H1 (cell line): ENCODE measurements at regions not wholly inside any gene's neighbourhood (a gene's known extent, or its start where the extent isn't known, plus 50 kb on each side); places are given as distances from the start of the nearest gene placed in this dataset.

Experiments
- CTCF ChIA-PET: fragments of 300-600 bp; sonication (Branson Sonifier 250); formaldehyde crosslinking; loops from one replicate; lab custom pipeline; 2021; ENCODE audit not compliant: partially characterized antibody; lab: Charles Lee
- POLR2A ChIA-PET: fragments of 300-600 bp; sonication (Branson Sonifier 250); formaldehyde crosslinking; loops from one replicate; lab custom pipeline; 2021; ENCODE audit warnings: inconsistent platforms; ENCODE audit not compliant: partially characterized antibody; lab: Charles Lee
- DNase-seq, 2 experiments: peaks; one replicate each; pipeline versions ENCODE4 v3.0.0 to v3.0.0-alpha.2; 2010 to 2022; ENCODE audit warnings: low spot score in 2 of 2, low read depth in 1 of 2, mixed read lengths in 1 of 2
- FAIRE-seq: peaks from 2 replicates; lab custom pipeline; 2011; peaks lifted over from hg19 to GRCh38; lab: Jason Lieb, UNC
- H2AFZ ChIP-seq: 2 replicates; pipeline ENCODE4 v1.8.1; 2012; ENCODE audit warnings: low read length, inconsistent platforms
- H2AK5ac ChIP-seq: 2 replicates; pipeline ENCODE4 v1.6.1; 2013; ENCODE audit warnings: low read depth, low read length
- H2BK120ac ChIP-seq: replicated peaks from 2 replicates; pipeline ENCODE3; 2013; ENCODE audit warnings: low read depth, low read length, inconsistent platforms
- H2BK12ac ChIP-seq: 2 replicates; pipeline ENCODE4 v1.6.1; 2013; ENCODE audit warnings: low read depth, low read length
- H2BK15ac ChIP-seq: 2 replicates; pipeline ENCODE4 v1.6.1; 2013; ENCODE audit warnings: low read length
- H2BK20ac ChIP-seq: 2 replicates; pipeline ENCODE4 v1.6.1; 2013; ENCODE audit warnings: low read length
- H2BK5ac ChIP-seq: 2 replicates; pipeline ENCODE4 v1.6.1; 2013; ENCODE audit warnings: low read depth, low read length
- H3K14ac ChIP-seq: 2 replicates; pipeline ENCODE4 v1.6.1; 2013; ENCODE audit warnings: inconsistent platforms; ENCODE audit not compliant: insufficient read length
- H3K18ac ChIP-seq: 2 replicates; pipeline ENCODE4 v1.6.1; 2013; ENCODE audit warnings: low read length; ENCODE audit errors: extremely low read depth
- H3K23ac ChIP-seq: 2 replicates; pipeline ENCODE4 v1.6.1; 2013; ENCODE audit warnings: inconsistent platforms; ENCODE audit not compliant: insufficient read length
- H3K23me2 ChIP-seq: 2 replicates; pipeline ENCODE4 v1.6.1; 2013; ENCODE audit warnings: low read depth, low read length
- H3K27ac ChIP-seq: 2 replicates; pipeline ENCODE4 v1.6.1; 2011; ENCODE audit warnings: low read depth, low read length, inconsistent platforms
- H3K27me3 ChIP-seq, 4 experiments: replicated peaks in 1 of 4; 1 replicate in 1 of 4; 2 replicates in 3 of 4; pipeline versions ENCODE4 v1.6.1 to v1.8.1; 2011 to 2013; ENCODE audit warnings: low read length in 3 of 4, mild to moderate bottlenecking in 3 of 4, inconsistent platforms in 2 of 4, mixed read lengths in 2 of 4, moderate library complexity in 1 of 4; ENCODE audit not compliant: control insufficient read depth in 3 of 4, insufficient read depth in 3 of 4; ENCODE audit errors: extremely low read depth in 1 of 4
- H3K36me3 ChIP-seq, 4 experiments: 2 replicates each; pipeline versions ENCODE4 v1.6.1 to v1.8.1; 2011 to 2013; ENCODE audit warnings: mild to moderate bottlenecking in 4 of 4, low read length in 3 of 4, moderate library complexity in 2 of 4, control low read depth in 1 of 4, inconsistent platforms in 1 of 4; ENCODE audit not compliant: insufficient read depth in 4 of 4, control insufficient read depth in 2 of 4
- H3K4ac ChIP-seq: replicated peaks from 2 replicates; pipeline ENCODE3; 2013; ENCODE audit warnings: low read length, low read depth, mixed read lengths, inconsistent platforms; ENCODE audit not compliant: insufficient read length
- H3K4me1 ChIP-seq, 4 experiments: replicated peaks in 1 of 4; 1 replicate in 1 of 4; 2 replicates in 3 of 4; pipeline versions ENCODE4 v1.6.1 to v1.8.1; 2011 to 2013; ENCODE audit warnings: low read length in 3 of 4, inconsistent platforms in 2 of 4, mixed read lengths in 1 of 4; ENCODE audit not compliant: insufficient read depth in 4 of 4, control insufficient read depth in 3 of 4
- H3K4me2 ChIP-seq, 2 experiments: 2 replicates each; pipeline versions ENCODE4 v1.6.1 to v1.8.1; 2011 to 2013; ENCODE audit warnings: low read depth in 2 of 2, low read length in 2 of 2, control low read depth in 1 of 2, inconsistent platforms in 1 of 2, mild to moderate bottlenecking in 1 of 2; ENCODE audit not compliant: insufficient read depth in 1 of 2
- H3K4me3 ChIP-seq, 4 experiments: fragments of 200-600, 300-600 bp in 1 of 4; sonication (generic), shearing (Covaris generic), sonication (Bioruptor Twin) in 1 of 4; 2 replicates each; pipeline versions ENCODE4 v1.5.1 to v1.8.1; 2011 to 2016; ENCODE audit warnings: low read length in 4 of 4, low read depth in 3 of 4, control low read depth in 2 of 4, inconsistent platforms in 2 of 4, mild to moderate bottlenecking in 2 of 4, mixed read lengths in 1 of 4, moderate library complexity in 1 of 4; ENCODE audit not compliant: insufficient read depth in 2 of 4; ENCODE audit errors: extremely low read depth in 1 of 4
- H3K56ac ChIP-seq: replicated peaks from 2 replicates; pipeline ENCODE3; 2013; ENCODE audit warnings: low read depth, mild to moderate bottlenecking, mixed read lengths, low read length, inconsistent platforms; ENCODE audit not compliant: insufficient read length
- H3K79me1 ChIP-seq: 2 replicates; pipeline ENCODE4 v1.6.1; 2013; ENCODE audit warnings: low read depth, low read length, control low read depth
- H3K79me2 ChIP-seq, 2 experiments: 2 replicates each; pipeline versions ENCODE4 v1.6.1 to v1.8.1; 2012 to 2013; ENCODE audit warnings: low read length in 2 of 2, mild to moderate bottlenecking in 2 of 2, inconsistent platforms in 1 of 2; ENCODE audit not compliant: insufficient read depth in 2 of 2, control insufficient read depth in 1 of 2
- H3K9ac ChIP-seq, 4 experiments: replicated peaks in 1 of 4; 1 replicate in 1 of 4; 2 replicates in 3 of 4; pipeline versions ENCODE4 v1.6.1 to v1.8.1; 2011 to 2013; ENCODE audit warnings: low read depth in 3 of 4, low read length in 3 of 4, control low read depth in 2 of 4, mild to moderate bottlenecking in 2 of 4, moderate library complexity in 2 of 4, inconsistent platforms in 1 of 4; ENCODE audit errors: extremely low read depth in 1 of 4
- H3K9me3 ChIP-seq, 2 experiments: 2 replicates each; pipeline versions ENCODE4 v1.6.1 to v1.8.1; 2012 to 2013; ENCODE audit warnings: mild to moderate bottlenecking in 2 of 2, moderate library complexity in 2 of 2, control low read depth in 1 of 2, inconsistent platforms in 1 of 2, low read depth in 1 of 2, low read length in 1 of 2, mixed read lengths in 1 of 2; ENCODE audit not compliant: insufficient read depth in 2 of 2
- H4K20me1 ChIP-seq, 2 experiments: replicated peaks in 1 of 2; 2 replicates each; pipeline versions ENCODE3 to v1.8.1; 2011 to 2013; ENCODE audit warnings: inconsistent platforms in 2 of 2, low read length in 2 of 2, mild to moderate bottlenecking in 1 of 2; ENCODE audit not compliant: insufficient read depth in 2 of 2, control insufficient read depth in 1 of 2
- H4K5ac ChIP-seq: 2 replicates; pipeline ENCODE4 v1.6.1; 2013; ENCODE audit warnings: low read length, low read depth, mixed read lengths, inconsistent platforms; ENCODE audit not compliant: insufficient read length
- H4K8ac ChIP-seq: 2 replicates; pipeline ENCODE4 v1.8.0; 2013; ENCODE audit warnings: mild to moderate bottlenecking, moderate library complexity, low read length, inconsistent platforms; ENCODE audit not compliant: insufficient read depth; ENCODE audit errors: extremely low read depth
- H4K91ac ChIP-seq: replicated peaks from 2 replicates; pipeline ENCODE3; 2013; ENCODE audit warnings: low read length, mixed read lengths, inconsistent platforms; ENCODE audit not compliant: insufficient read length
- EGR1 ChIP-seq: IDR thresholded peaks from 2 replicates; pipeline ENCODE4 v1.6.1; 2011; ENCODE audit warnings: low read depth, low read length, borderline replicate concordance
- WGBS, 2 experiments: shearing (Covaris generic) in 1 of 2; methylation state at CpG; one replicate each; pipeline versions ENCODE4 v1.1.6 to v1.1.7; 2013 to 2015; ENCODE audit warnings: low lambda C conversion rate in 2 of 2, mixed read lengths in 2 of 2, inconsistent platforms in 1 of 2, low coverage in 1 of 2, missing lambda C conversion rate in 1 of 2; ENCODE audit not compliant: insufficient replicate concordance in 2 of 2, insufficient coverage in 1 of 2, insufficient read length in 1 of 2; ENCODE audit errors: extremely low coverage in 1 of 2, missing lambda C conversion rate in 1 of 2; 5-methylcytosine and 5-hydroxymethylcytosine counted together

DNA sequence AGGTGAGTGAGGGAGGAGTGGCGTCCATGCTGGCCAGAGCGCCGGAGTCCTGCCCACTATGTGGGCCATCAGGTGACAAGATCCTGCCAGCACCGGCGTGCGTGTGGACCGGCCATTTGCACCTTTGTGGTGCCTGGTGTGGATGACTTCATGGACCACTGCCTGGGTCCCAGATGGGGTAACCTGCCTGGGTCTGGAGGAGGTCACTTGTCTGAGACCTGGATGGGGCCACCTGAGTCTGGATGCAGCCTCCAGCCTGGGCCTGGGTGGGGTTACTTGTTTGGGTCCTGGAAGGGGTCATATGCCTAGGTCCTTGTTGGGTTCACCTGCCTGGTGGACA lies 299.6 kb downstream of the NDUFA10 start:
- no peak overlapping the region for H3K4me2 ChIP-seq
- H3K18ac ChIP-seq = no peak overlapping the region
- H3K9me3 ChIP-seq = peaks cover 0 to 4% of the 10 kb centered on the region in 2 experiments; a peak in 1 of 4 replicates
- no peaks in the 10 kb centered on the region for H3K79me1 ChIP-seq
- TF ChIP-seq EGR1 = no peak
- H4K8ac ChIP-seq = peak overlapping the region; percentile 79; the same call in 1 of the 2 replicates
- H3K23ac ChIP-seq = no peak overlapping the region
- ChIA-PET CTCF (no interaction called here), POLR2A (no interaction called here)
- H3K4ac ChIP-seq = no peak overlapping the region
- WGBS, 2 experiments = 86% methylated on average over 5 of the region's 7 CpGs; no CpG with 5 or more reads in 1 of the 2 experiments
- H3K27ac ChIP-seq = no peak overlapping the region
- H3K14ac ChIP-seq = no peak overlapping the region
- H3K23me2 ChIP-seq = no peaks in the 10 kb centered on the region; the same call in 1 of the 2 replicates
- H2AFZ ChIP-seq = no peak overlapping the region
- H4K91ac ChIP-seq = no peak overlapping the region
- H2BK20ac ChIP-seq = no peak overlapping the region
- H2BK5ac ChIP-seq = no peak overlapping the region
- H3K36me3 ChIP-seq = no peaks in the 10 kb centered on the region
- H3K56ac ChIP-seq = no peak overlapping the region
- H3K4me3 ChIP-seq = no peak overlapping the region
- no peak overlapping the region for H3K9ac ChIP-seq
- H3K79me2 ChIP-seq = no peaks in the 10 kb centered on the region
- no peak overlapping the region for H2BK15ac ChIP-seq
- no peaks in the 10 kb centered on the region for H3K27me3 ChIP-seq
- FAIRE-seq (no peak), DNase-seq (no peak)
- H4K20me1 ChIP-seq = peaks cover 0 to 2% of the 10 kb centered on the region in 2 experiments
- H2BK120ac ChIP-seq = no peak overlapping the region
- H4K5ac ChIP-seq = no peak overlapping the region
- H2AK5ac ChIP-seq = no peak overlapping the region
- H3K4me1 ChIP-seq = no peaks in the 10 kb centered on the region; a peak in 2 of 7 replicates
- no peak overlapping the region for H2BK12ac ChIP-seq
